GM19328 (cell line): ENCODE measurements at regions not wholly inside any gene's neighbourhood (a gene's known extent, or its start where the extent isn't known, plus 50 kb on each side); places are given as distances from the start of the nearest gene placed in this dataset.
"Not testable (repeated sequence)": the region's sequence is repeated elsewhere in the genome, so short reads cannot be mapped to it uniquely, and the experiment has no call there.

ENCODE experiments used
- ATAC-seq: cut with Tn5 transposase; IDR thresholded peaks from one replicate; pipeline ENCODE4 v1.9.1; 2021; ENCODE audit warnings: mild to moderate bottlenecking, moderate library complexity; ENCODE audit not compliant: unreplicated experiment

GRCh38 chr14:84492685-84493084 is 1037.3 kb upstream of the FLRT2 start:
- no peak for ATAC-seq

GRCh38 chr14:84493779-84494178 is 1036.2 kb upstream of the FLRT2 start:
- ATAC-seq: no peak

- ATAC-seq: no peak
Measured at GRCh38 chr14:84496677-84497076, 1033.3 kb upstream of the FLRT2 start.

GRCh38 chr14:84512823-84513222 is 1017.1 kb upstream of the FLRT2 start:
- not testable (repeated sequence) for ATAC-seq

GRCh38 chr14:84519836-84520235 is 1010.1 kb upstream of the FLRT2 start:
- ATAC-seq: no peak

GRCh38 chr14:84520711-84521338 is 1009.1 kb upstream of the FLRT2 start:
- no peak for ATAC-seq

- ATAC-seq: no peak
Measured at GRCh38 chr14:84523746-84524145, 1006.2 kb upstream of the FLRT2 start.

- no peak for ATAC-seq
Measured at GRCh38 chr14:84527706-84528105, 1002.2 kb upstream of the FLRT2 start.

- ATAC-seq: no peak
Measured at GRCh38 chr14:84532016-84532415, 997.9 kb upstream of the FLRT2 start.

- no peak for ATAC-seq
Measured at GRCh38 chr14:84533181-84533725, 996.7 kb upstream of the FLRT2 start.

- ATAC-seq: no peak
Measured at GRCh38 chr14:84533791-84534190, 996.2 kb upstream of the FLRT2 start.

- ATAC-seq: no peak
Measured at GRCh38 chr14:84535484-84535883, 994.5 kb upstream of the FLRT2 start.

- no peak for ATAC-seq
Measured at GRCh38 chr14:84535976-84536375, 994.0 kb upstream of the FLRT2 start.

- ATAC-seq: no peak
Measured at GRCh38 chr14:84541018-84541417, 988.9 kb upstream of the FLRT2 start.

- ATAC-seq: no peak
Measured at GRCh38 chr14:84543859-84544258, 986.1 kb upstream of the FLRT2 start.

GRCh38 chr14:84544486-84545131 is 985.3 kb upstream of the FLRT2 start:
- ATAC-seq: no peak

- no peak for ATAC-seq
Measured at GRCh38 chr14:84546236-84546635, 983.7 kb upstream of the FLRT2 start.

- ATAC-seq: no peak
Measured at GRCh38 chr14:84554136-84554535, 975.8 kb upstream of the FLRT2 start.

- ATAC-seq: no peak
Measured at GRCh38 chr14:84555493-84555892, 974.5 kb upstream of the FLRT2 start.

- no peak for ATAC-seq
Measured at GRCh38 chr14:84566109-84566508, 963.8 kb upstream of the FLRT2 start.

GRCh38 chr14:84575681-84576080 is 954.3 kb upstream of the FLRT2 start:
- no peak for ATAC-seq

- no peak for ATAC-seq
Measured at GRCh38 chr14:84579292-84579691, 950.7 kb upstream of the FLRT2 start.

- no peak for ATAC-seq
Measured at GRCh38 chr14:84581041-84581440, 948.9 kb upstream of the FLRT2 start.
